Astrocyte of the cerebellum (primary cell): ENCODE measurements at regions not wholly inside any gene's neighbourhood (a gene's known extent, or its start where the extent isn't known, plus 50 kb on each side); places are given as distances from the start of the nearest gene placed in this dataset.

Source experiments
- DNase-seq: peaks from one replicate; pipeline ENCODE4 v3.0.0-alpha.2; 2011; ENCODE audit warnings: low read depth
- H3K4me3 ChIP-seq: 2 replicates; pipeline ENCODE4 v1.5.1; 2011; ENCODE audit warnings: mild to moderate bottlenecking, low read depth, low read length, moderate library complexity
- CTCF ChIP-seq: IDR thresholded peaks from 2 replicates; pipeline ENCODE4 v1.5.1; 2012; ENCODE audit warnings: low read length, low read depth, moderate library complexity, mild to moderate bottlenecking; ENCODE audit errors: missing control alignments
- in situ Hi-C: cut with HindIII; loops from 2 replicates; pipeline ENCODE4 v1.10.0; 2017; ENCODE audit warnings: low sequenced_read_pairs

GRCh38 chr2:120631724-120632123 is 103.9 kb upstream of the GLI2 start:
- no peak overlapping the region for H3K4me3 ChIP-seq
- in situ Hi-C loops, result no loop called here
- no peak for DNase-seq
- no peak for TF ChIP-seq CTCF

GRCh38 chr2:120632796-120633646 is 102.6 kb upstream of the GLI2 start:
- in situ Hi-C loops, result no loop called here
- no peak for TF ChIP-seq CTCF
- no peak for DNase-seq

GRCh38 chr2:120634533-120634932 is 101.1 kb upstream of the GLI2 start:
- no peak for TF ChIP-seq CTCF
- H3K4me3 ChIP-seq, result no peak overlapping the region
- DNase-seq, result no peak
- in situ Hi-C loops, result no loop called here

More at GRCh38 chr2:120632796-120633646, 102.6 kb upstream of the GLI2 start:
- no peak overlapping the region for H3K4me3 ChIP-seq

- in situ Hi-C loops, result no loop called here
- no peak for DNase-seq
- no peak for TF ChIP-seq CTCF
- H3K4me3 ChIP-seq, result no peak overlapping the region
These were observed 100.5 kb upstream of the GLI2 start for GRCh38 chr2:120635146-120635545.

GRCh38 chr2:120637847-120638246 is 97.8 kb upstream of the GLI2 start:
- no peak overlapping the region for H3K4me3 ChIP-seq
- no peak for TF ChIP-seq CTCF
- in situ Hi-C loops, result no loop called here
- no peak for DNase-seq

GRCh38 chr2:120638450-120638849 is 97.2 kb upstream of the GLI2 start:
- TF ChIP-seq CTCF, result no peak
- DNase-seq, result no peak
- in situ Hi-C loops, result no loop called here
- no peak overlapping the region for H3K4me3 ChIP-seq
